ENCODE measurements at regions not wholly inside any gene's neighbourhood (a gene's known extent, or its start where the extent isn't known, plus 50 kb on each side); places are given as distances from the start of the nearest gene placed in this dataset.

GRCh38 chr4:177064116-177064515 is 245.6 kb upstream of the NEIL3 start:
- TF ChIP-seq SUZ12 (IDR thresholded peaks at IDR 0.05), result no peak
- TF ChIP-seq HDGF (IDR thresholded peaks at IDR 0.05; ENCODE audit: borderline replicate concordance), result no peak
- TF ChIP-seq FOXM1 (IDR thresholded peaks at IDR 0.05; ENCODE audit: borderline replicate concordance), result no peak
- TF ChIP-seq FOXK2 (IDR thresholded peaks at IDR 0.05), result no peak
- TF ChIP-seq SP1 (IDR thresholded peaks at IDR 0.05), result no peak
- TF ChIP-seq BHLHE40 (IDR thresholded peaks at IDR 0.05; ENCODE audit: borderline replicate concordance), result no peak
- TF ChIP-seq ELF4 (IDR thresholded peaks at IDR 0.05), result no peak

Data from HEK293T (cell line).